ENCODE measurements at regions not wholly inside any gene's neighbourhood (a gene's known extent, or its start where the extent isn't known, plus 50 kb on each side); places are given as distances from the start of the nearest gene placed in this dataset.

DNA sequence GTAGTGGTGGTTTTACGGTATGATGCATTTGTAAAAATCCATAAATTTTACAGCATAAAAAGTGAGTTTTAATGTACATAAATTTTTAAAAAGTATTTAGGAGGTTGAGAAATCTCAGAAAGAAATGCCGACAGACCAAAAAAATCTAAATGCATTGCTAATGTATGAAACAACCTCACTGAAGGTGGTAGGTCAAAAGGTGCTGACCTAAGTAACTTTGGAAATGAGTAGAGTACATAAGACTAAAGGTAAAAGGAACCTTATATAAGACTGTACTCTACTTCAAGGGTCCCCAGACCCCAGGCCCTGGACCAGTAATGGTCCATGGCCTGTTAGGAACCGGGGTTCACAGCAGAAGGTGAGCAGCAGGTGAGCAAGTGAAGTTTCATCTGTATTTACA lies 163.4 kb downstream of the COL6A3 start:
- ATAC-seq: no peak

DNA sequence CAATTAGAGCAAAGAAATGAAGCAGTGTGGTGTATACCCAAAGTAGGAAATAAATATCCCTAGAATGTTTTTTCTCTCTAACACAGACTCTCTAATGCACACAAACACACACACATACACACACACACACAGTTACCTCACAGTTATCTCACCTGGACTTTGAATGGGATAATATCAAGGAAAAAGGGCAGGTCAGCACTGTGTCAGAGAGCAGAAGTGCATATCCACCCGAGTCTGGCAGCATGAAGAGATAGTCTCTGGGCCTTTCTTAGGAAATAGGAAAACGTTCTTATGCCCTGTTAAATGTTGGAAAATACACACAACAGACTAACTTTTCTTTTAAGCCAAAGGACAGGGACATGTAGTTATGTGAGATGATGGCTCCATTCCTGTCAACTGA lies 162.0 kb downstream of the COL6A3 start:
- ATAC-seq: no peak

DNA sequence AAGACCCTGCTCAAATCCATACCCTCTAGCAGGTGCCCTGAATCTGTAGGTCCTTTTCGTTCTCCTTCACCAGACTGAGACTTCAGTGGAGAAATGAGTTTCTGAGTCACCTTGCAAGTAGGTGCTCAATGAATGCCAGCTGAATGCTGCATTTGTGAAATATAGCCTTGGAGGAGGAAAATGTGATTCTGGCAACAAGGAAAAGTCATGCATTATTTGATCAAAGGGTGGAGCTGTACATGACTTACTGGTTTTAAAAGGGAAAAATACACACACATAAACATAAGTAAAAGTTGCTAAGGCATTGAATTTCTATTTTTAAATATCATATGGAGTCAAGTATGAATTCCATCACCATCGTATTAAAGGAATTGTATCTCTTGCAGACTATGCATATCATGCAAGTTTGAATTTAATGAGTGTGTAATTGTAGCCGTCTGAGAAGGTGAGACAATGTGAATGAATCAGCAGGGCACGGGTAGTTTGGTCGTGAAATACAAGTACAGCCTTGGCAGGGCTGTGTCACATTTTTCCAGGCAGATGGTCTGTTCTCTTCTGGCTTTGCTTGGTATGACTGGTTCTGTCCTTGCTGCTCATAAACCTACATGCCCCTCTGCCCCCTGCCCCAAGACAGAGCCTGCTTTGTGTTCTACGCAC lies 160.8 kb downstream of the COL6A3 start:
- no peak for ATAC-seq

DNA sequence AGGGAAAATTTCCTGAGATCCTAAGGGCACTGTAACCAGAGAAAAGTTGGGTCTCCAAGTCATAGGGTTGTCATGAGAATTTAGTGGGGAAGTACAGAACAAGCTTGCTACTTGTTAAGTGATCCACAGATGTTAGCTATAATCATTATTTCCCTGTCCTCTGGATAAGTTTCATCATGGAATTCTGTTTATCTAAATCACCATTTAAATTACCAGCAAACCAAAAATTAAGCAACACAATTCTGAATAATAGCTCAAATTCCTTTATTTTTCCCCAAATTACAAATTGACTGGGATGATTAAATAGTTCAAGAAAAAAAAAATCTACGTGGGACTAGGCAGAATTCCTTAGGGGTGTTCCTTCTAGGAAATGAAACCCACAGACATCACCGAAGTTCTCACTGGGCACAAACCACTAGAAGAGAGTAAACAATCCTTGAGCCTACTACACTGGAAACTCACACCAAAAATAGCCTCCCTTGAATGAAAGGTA lies 159.5 kb downstream of the COL6A3 start:
- no peak for ATAC-seq

DNA sequence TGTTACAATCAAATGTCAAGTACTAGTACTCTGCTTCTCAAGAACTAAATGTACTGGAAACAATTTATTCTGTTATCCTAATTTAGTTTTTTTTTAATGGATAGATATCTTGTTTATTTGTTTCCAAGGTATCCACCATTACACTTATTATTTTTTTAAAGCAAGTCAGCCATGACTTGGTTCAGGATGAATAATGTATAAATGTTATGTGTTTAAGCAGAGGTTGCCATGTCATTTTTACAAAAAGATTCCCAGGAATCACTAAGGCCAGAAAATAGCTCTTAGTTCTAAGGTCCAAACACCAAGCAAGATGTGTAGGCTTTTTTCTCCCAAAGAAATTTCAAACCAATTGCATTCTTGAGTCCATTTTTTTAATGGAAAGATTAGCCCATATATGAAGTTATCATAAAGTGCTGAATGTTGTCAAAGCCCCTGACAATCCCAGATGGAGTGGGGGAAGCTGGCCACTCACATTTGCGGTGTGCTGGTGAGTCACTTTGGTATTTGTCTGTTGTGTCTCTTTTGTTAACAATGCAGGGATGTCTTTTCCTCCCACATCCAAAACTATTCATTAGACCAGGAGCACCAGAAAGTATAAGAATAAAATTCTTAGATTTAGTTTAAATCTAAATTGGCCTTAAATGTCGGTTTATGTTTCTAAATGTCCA lies 158.9 kb downstream of the COL6A3 start:
- no peak for ATAC-seq

DNA sequence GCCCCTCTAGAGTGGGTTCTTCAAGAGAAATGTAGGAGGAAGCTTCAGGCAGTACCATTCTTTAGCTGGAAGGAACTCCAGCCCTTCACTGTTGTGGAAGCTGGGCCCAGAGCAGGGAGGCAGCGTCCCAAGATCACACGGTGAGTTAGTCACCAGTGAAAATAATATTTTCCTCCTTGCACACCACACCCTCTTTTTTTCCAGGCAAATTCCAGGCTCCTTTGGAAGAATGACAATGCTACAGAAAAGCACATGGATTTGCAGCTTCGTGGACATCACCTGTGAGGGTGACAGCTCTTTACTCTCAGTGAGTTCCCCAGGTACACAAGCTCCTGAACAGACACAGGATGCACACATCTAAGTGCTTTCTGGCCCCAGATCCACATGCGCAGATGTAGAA lies 157.1 kb downstream of the COL6A3 start:
- no peak for ATAC-seq

DNA sequence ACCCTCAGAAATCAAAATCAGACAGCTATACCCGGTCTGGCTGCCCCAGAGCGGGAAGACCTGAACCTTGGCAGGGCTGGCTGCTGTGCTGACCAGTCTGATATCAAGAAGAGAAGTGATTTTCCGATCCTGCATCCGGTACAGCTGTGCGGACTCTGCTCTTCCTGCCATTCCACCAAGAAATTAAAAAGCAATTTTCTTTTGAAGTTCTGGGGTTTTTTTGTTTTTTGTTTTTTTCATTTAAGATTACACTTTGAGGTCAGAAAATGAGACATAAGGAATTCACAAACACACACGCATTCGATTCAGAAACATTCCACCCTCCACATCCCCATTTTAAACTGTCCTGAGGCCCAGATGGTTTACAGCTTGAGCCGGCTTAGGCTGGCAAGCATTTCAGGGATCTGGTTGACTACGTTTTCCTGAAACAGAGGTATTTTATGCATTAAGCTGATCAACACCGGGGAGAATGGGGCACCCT lies 156.5 kb downstream of the COL6A3 start:
- no peak for ATAC-seq

DNA sequence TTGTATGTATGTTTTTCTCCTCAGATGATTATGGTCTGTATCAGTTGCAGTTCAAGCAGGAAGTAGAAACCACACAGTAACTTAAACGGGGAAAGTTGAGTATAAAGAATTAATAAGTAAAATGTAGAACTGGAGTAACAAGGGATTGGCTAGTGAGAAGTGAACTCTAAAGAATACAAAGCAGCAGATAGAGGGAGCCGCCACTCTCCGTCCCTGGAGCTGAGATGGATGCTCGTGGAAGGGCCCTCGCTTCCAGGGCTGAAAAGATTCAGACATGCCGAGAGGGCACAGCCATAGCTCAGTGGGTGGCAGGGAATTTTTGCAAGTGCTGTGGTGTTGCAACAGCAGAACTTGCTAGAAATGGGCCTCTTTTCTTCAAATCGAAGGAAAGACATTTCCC lies 155.8 kb downstream of the COL6A3 start:
- ATAC-seq: no peak

DNA sequence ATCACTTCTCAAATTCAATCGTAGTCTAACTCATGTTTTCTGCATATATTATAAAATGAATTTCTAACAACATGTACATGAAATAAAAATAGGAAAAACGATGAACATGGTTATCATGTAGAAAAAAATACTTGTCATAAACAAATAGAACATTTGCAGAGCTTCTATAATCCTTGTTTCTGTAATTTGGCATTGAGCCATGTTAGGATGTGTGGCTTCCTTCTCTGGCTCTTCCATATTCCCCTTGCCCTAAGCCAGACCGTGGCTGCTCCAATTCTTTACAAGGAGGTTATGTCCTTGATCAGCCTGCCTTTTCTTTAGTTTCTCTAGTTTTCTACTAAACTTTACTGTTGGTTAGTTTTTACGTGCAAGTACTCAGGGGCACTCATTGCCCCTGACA lies 155.3 kb downstream of the COL6A3 start:
- ATAC-seq: no peak

DNA sequence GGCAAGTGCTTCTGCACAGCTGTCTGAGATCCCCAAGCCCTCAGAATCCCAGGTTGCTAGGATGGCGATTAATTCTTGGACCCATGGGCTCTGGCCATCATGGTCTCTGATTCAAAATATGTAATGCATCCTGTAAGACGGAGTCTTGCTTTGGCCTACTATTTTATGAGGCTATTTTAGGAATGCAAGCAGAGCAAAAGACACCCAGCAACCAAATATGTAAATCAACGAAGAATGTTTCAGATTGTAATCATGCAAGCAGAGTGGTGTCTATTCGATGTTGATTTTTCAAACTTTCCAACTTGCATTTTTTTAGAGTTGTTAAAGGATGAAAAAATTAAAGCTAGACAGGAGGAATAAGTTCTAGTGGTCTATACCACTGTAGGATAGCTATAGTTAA lies 154.8 kb downstream of the COL6A3 start:
- no peak for ATAC-seq

DNA sequence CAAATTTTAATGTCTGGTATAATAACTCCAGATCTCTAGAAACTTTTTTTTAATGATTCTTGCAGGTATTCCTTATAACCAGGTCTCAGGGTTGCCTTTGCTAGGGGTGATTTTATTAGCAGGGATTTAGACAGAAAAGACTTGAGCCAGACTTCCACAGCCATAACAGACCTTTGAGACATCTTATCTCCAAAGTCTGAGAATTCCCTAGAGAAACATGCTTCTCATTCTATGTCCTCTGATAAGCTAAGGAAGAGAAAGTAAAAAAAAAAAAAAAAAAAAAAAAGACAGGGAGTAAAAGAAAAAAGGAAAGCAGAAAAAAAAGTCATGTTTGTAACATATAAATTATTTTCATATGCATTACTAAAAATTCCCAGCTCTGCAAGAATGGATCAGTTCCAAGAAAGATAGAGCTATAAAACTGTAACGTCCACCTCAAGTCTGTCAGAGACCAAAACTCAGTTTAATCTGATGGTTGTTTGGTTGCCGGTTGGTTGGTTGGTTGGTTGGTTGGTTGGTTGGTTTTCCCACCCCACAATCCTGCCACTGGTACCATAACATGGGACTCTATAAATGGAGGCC lies 153.8 kb downstream of the COL6A3 start:
- no peak for ATAC-seq

DNA sequence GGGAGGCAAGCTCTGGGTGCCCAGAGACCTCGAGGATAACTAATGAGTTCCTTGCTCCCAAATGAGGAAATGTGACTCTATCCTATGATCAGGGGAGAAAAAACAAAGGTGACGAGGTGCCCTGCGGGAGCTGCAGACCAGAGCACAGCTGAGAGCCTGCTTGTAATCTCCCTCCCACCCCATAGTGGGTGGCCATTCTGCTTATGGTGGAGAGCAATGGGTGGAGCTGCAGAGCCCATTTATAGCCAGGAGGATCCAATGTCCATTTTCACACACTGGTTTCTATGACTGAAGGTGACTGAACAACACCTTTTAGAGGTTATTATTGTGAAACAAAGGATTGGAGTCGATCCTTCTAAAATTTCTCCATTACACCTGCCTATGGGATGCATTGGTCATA lies 153.3 kb downstream of the COL6A3 start:
- no peak for ATAC-seq

DNA sequence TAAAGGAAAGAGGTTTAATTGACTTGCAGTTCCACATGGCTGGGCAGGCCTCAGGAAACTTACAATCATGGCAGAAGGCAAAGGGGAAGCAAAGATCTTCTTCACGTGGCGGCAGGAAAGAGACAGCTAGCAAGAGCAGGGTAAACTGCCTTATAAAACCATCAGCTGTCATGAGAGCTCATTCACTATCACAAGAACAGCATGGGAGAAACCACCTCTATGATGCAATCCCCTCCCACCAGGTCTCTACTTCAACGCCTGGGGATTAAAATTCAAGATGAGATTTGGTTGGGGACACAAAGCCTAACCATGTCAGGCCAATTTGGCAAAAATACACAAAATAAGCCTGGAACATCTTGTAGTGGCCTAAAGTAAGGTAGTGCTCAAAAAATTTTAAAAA lies 152.6 kb downstream of the COL6A3 start:
- ATAC-seq: no peak

DNA sequence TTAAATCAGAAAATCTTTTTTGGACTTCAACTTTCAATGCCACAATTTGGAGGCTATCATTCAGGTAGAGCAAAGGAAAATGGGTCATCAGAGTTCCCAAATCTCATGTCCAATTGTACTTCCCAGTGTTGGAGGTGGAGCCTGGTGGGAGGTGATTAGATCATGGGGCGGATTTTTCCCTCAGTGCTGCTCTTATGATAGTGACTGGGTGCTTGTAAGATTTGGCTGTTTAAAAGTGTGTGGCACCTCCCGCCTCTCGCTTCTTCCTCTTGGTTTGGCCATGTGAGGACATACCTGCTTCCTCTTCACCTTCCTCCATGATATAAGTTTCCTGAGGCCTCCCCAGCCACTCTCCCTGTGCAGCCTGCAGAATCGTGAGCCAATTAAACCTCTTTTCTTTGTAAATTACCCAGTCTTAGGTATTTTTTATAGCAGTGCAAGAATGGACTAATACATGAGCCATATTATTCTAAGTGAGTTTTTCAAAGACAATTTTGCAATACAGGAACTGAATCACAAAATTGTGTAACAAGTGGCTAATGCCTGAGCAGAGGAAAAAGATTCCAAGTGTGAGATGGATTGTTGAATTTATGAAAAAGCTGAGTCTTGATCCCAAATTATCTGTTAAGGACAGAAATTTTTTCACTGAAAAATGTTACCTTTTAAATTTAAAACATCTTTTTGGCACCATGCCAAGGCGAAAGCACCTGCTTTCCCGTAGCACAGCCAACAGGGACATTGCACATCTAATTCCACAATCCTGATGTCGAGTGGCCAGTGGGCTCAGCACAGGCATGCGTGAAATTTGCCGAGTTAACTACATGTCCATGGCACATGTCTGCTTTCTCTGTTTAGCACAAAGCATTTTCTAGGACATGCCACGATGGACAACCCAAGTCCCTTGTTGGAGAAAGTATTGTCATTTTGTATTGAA lies 150.9 kb downstream of the COL6A3 start:
- ATAC-seq: no peak

DNA sequence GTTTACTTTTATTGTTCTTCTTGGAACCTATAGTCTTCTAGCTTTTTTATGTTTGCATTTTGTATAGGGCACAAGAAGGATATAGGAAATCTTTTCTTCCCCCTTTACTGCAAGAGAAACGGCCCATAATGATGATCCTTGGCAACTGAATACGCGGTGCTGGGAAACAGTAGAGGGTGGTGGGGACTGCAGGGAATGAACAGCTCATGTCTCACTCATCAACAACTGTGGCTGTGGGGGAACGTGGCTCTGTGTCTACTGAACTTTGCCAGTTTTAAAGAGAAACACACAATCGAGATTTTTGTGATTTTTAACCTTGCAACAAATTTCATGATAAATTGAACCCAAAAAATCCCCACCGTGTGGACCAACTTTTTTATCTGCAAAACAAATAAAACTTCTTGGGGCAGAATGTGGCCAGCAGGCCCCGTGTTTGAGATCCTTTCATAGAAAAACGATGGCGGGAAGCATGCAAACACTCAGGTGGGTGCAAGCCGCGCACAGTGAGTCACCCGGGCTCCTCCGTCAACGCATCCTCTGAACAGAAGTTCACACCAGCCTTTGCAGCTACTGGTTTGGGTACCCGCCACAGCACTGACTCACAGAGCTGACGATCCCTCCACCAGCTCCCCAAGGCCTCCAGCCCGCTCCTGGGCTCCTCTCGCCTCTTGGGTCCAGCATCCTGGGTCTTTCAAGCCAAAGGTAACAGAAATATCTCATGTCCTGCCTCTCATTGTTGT lies 149.3 kb downstream of the COL6A3 start:
- ATAC-seq: no peak

DNA sequence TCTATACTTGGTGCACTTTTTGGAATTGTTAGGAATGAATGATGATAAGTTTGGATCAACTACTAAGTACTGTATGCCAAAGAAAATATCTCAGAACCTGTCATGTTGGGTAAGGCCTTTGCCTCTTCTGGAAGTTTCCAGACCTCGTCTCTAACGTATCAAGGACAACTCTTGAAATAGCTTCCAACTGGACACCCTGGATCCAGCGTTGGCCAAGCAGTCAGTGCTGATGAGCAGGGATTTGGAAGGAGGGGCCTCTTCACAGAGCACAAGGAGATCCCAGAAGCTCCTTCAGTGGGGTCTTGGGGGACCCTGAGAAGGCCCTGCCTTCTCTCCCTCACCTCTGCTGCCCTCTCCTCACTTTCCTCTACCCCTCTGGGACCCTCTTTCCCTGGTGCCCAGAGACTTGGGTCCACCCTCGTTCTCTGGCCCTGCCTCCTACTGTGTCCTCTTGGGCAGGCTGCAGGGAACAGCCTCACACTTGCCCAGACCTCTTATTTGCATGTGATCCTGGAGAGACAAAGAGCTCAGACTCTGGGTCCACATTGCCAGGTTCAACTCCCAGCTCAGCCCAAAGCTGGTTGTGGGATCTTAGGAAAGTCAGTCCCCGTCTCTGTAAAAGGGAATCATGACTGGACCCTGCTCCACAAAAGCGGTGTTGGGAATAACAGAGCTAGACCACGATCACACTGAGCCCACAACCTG lies 145.8 kb downstream of the COL6A3 start:
- ATAC-seq: no peak

DNA sequence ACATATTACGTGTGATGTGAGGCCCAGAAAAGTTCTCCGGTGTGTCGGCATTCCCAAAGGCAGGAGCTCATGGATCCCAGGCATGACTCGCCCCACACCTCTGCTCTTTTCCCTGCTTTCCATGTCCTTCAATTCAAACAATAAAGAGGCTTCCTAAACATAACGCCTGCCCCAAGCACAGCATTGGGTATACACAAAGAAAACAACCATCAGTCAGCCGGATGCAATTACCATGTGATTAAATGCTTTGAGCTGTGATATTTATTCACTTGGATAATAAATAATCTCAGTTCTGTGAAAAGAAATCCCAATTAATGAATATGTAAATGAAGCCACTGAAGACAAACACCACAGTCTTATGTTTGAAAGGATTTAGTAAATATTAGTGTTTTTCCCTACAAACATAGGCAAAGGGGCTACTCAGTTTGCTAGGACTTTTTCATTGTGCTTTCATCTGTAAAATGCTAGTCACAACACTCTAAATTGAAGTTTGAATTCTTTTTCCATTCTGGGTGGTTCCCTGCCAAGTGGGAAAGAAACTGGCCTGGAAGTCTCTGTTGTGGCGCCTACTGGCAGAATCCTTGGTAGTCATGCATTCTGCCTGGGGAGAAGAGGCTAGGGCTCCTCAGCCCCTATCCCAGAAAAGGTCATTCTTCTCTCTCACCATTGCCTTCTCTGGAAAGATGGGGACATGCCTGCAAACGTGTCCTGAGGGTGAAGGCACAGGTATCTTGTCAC lies 144.7 kb downstream of the COL6A3 start:
- ATAC-seq: no peak

DNA sequence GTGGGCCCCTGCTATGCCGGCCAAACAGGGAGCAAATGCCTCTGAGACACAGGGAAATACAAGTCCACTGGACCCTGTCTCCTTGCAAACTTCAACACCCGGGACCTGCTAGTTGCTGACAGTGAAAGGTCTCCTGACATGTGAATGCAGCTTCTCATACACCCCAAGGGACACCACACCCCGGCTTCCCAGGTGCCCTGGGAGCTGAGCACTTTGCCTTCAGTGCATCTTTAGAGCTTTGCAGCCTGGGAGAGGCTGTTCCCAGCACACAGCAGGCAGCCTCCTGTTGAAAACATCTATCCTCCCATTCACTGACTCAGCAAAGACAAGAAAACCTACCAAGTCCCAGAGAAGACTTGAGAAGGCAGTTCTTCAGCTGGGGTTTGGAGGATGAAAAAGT lies 143.4 kb downstream of the COL6A3 start:
- no peak for ATAC-seq

DNA sequence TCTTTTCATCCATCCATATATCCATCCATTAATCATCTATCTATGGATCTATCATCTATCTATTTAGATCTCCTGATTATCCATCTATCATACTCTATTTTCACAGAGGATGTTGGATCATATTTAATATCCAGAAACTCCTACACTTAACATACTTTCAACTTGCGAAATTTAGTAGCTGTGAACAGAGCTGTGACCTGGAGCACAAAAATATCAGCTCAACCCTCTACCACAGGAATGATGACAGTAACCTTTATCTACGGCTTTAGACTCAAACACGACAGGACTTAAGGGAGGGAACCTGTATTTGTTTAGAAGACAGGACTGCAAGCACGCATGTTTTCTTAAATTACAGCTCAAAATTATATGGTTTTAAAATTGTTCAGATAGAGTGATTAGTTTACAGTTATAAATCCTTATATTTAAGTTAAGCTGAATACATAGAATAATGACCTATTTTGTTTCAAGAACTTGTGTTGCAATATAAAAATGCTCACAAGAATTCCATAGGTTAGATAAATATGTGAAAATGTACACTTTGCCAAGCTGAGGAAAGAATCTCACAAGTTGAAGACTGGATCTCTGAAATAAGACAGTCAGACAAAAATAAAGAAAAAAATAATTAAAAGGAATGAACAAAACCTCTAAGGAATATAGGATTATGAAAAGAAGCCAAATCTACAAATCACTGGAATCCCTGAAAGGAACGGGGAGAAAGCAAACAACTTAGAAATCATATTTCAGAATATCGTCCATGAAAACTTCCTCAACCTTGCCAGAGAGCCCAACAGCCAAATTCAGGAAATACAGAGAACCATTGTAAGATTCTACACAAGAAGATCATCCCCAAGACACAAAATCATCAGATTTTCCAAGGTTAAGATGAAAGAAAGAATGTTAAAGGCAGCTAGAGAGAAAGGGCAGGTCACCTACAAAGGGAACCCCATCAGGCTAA lies 142.0 kb downstream of the COL6A3 start:
- ATAC-seq: no peak
